GM23338 (cell line): ENCODE measurements at regions not wholly inside any gene's neighbourhood (a gene's known extent, or its start where the extent isn't known, plus 50 kb on each side); places are given as distances from the start of the nearest gene placed in this dataset.

ENCODE experiments used
- ATAC-seq: fragments of 200-7000 bp; cut with Tn5 transposase; 3 replicates; pipeline ENCODE4 v1.9.1; 2020
- DNase-seq: peaks from one replicate; pipeline ENCODE4 v3.0.0-alpha.2; 2015; ENCODE audit warnings: low spot score
- H2AFZ ChIP-seq: fragments of 200-600 bp; sonication (generic); 2 replicates; pipeline ENCODE4 v1.8.0; 2016; ENCODE audit warnings: antibody characterized with exemption, mild to moderate bottlenecking, moderate library complexity
- H3F3A ChIP-seq: fragments of 200-600 bp; sonication (generic); replicated peaks from 2 replicates; pipeline ENCODE4 v1.8.0; 2017; ENCODE audit warnings: antibody characterized with exemption, mixed run types, low read depth
- H3K27ac ChIP-seq: fragments of 200-600 bp; sonication (generic); 2 replicates; pipeline ENCODE4 v1.6.1; 2016; ENCODE audit warnings: low read depth
- H3K27me3 ChIP-seq: fragments of 200-600 bp; sonication (generic); 2 replicates; pipeline ENCODE4 v1.8.0; 2016; ENCODE audit warnings: mild to moderate bottlenecking, mixed run types, moderate library complexity; ENCODE audit not compliant: insufficient read depth
- H3K36me3 ChIP-seq: fragments of 200-600 bp; sonication (generic); 2 replicates; pipeline ENCODE4 v1.8.0; 2016; ENCODE audit warnings: mild to moderate bottlenecking; ENCODE audit not compliant: insufficient read depth
- H3K4me1 ChIP-seq: fragments of 200-600 bp; sonication (generic); 2 replicates; pipeline ENCODE4 v1.8.0; 2016; ENCODE audit warnings: mild to moderate bottlenecking, moderate library complexity; ENCODE audit not compliant: insufficient read depth
- H3K4me2 ChIP-seq: fragments of 200-600 bp; sonication (generic); 2 replicates; pipeline ENCODE4 v1.7.1; 2017; ENCODE audit warnings: mixed run types
- H3K4me3 ChIP-seq: fragments of 200-600 bp; sonication (generic); 2 replicates; pipeline ENCODE4 v1.6.1; 2016; ENCODE audit warnings: mixed run types
- H3K79me2 ChIP-seq: fragments of 200-600 bp; sonication (generic); replicated peaks from 2 replicates; pipeline ENCODE4 v1.8.0; 2017; ENCODE audit warnings: mild to moderate bottlenecking; ENCODE audit not compliant: insufficient read depth
- H3K9me2 ChIP-seq: fragments of 200-600 bp; sonication (generic); 2 replicates; pipeline ENCODE4 v1.8.0; 2017; ENCODE audit not compliant: insufficient read depth
- H4K20me1 ChIP-seq: fragments of 200-600 bp; sonication (generic); replicated peaks from 2 replicates; pipeline ENCODE4 v1.8.0; 2017; ENCODE audit warnings: mild to moderate bottlenecking; ENCODE audit not compliant: insufficient read depth
- H3K27ac Mint-ChIP-seq: 2 replicates; pipeline ENCODE4 v1.8.0; 2020; ENCODE audit warnings: inconsistent platforms, mild to moderate bottlenecking, moderate library complexity, mixed read lengths
- H3K27me3 Mint-ChIP-seq: 3 replicates; pipeline ENCODE4 v1.8.0; 2022; ENCODE audit warnings: low read depth, mild to moderate bottlenecking, moderate library complexity, mixed read lengths, inconsistent platforms; ENCODE audit not compliant: insufficient read depth, poor library complexity
- H3K36me3 Mint-ChIP-seq: 3 replicates; pipeline ENCODE4 v1.8.0; 2021; ENCODE audit warnings: low read depth, mild to moderate bottlenecking, inconsistent platforms, moderate library complexity, mixed read lengths
- H3K4me1 Mint-ChIP-seq: 3 replicates; pipeline ENCODE4 v1.8.0; 2020; ENCODE audit warnings: mild to moderate bottlenecking, inconsistent platforms, mixed read lengths
- H3K4me3 Mint-ChIP-seq: 3 replicates; pipeline ENCODE4 v1.8.0; 2021; ENCODE audit warnings: moderate library complexity, mild to moderate bottlenecking, inconsistent platforms, mixed read lengths
- H3K9me3 Mint-ChIP-seq: 3 replicates; pipeline ENCODE4 v1.8.0; 2020; ENCODE audit warnings: moderate library complexity, mild to moderate bottlenecking, inconsistent platforms, mixed read lengths
- EZH2 ChIP-seq: fragments of 200-600 bp; sonication (generic); IDR thresholded peaks from one replicate; pipeline ENCODE4 v1.8.0; 2017; ENCODE audit warnings: antibody characterized with exemption, mild to moderate bottlenecking, low read depth; ENCODE audit not compliant: unreplicated experiment
- STAT1 ChIP-seq: IDR thresholded peaks from one replicate; pipeline ENCODE4 v1.6.1; 2016; ENCODE audit warnings: antibody characterized with exemption; ENCODE audit not compliant: unreplicated experiment
- ZNF114 ChIP-seq: fragments of 250-450 bp; sonication (Bioruptor Pico); IDR thresholded peaks from 2 replicates; pipeline ENCODE4 v1.5.0; 2020; ENCODE audit warnings: mild to moderate bottlenecking, moderate library complexity
- ZNF331 ChIP-seq: fragments of 250-450 bp; sonication (Bioruptor Pico); IDR thresholded peaks from 2 replicates; pipeline ENCODE4 v1.5.0; 2020; ENCODE audit warnings: low read depth, mild to moderate bottlenecking, moderate library complexity
- TF ChIP-seq, protein P1 (sequence below): fragments of 250-450 bp; sonication (Bioruptor Pico); IDR thresholded peaks from 2 replicates; pipeline ENCODE4 v1.5.0; 2020; ENCODE audit warnings: mild to moderate bottlenecking, moderate library complexity

DNA sequence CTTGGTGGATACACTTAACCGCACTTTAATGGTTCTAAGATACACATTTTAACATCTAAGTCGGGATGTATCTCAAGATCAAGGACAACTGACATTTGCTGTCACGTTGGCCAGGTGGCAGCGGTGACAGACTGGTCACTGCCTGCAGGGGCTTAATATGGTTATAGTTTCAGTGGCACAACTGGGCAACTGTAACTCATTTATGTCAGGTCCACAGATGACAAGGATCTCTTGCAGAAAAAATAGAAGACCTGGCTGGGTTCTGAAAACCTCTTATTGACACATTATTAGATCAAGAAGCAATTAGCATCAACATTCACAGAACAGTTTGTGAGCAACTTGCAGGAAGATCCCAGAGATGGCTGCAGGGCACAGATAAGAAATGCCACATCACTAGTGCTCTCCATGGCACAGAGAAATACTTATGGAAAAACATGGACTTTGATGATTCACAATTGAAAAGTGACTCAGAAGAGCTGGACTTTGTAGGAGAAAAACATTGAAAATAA is 99.6 kb upstream of the SORBS2 start (continued):
- TF ChIP-seq, protein P1, sequence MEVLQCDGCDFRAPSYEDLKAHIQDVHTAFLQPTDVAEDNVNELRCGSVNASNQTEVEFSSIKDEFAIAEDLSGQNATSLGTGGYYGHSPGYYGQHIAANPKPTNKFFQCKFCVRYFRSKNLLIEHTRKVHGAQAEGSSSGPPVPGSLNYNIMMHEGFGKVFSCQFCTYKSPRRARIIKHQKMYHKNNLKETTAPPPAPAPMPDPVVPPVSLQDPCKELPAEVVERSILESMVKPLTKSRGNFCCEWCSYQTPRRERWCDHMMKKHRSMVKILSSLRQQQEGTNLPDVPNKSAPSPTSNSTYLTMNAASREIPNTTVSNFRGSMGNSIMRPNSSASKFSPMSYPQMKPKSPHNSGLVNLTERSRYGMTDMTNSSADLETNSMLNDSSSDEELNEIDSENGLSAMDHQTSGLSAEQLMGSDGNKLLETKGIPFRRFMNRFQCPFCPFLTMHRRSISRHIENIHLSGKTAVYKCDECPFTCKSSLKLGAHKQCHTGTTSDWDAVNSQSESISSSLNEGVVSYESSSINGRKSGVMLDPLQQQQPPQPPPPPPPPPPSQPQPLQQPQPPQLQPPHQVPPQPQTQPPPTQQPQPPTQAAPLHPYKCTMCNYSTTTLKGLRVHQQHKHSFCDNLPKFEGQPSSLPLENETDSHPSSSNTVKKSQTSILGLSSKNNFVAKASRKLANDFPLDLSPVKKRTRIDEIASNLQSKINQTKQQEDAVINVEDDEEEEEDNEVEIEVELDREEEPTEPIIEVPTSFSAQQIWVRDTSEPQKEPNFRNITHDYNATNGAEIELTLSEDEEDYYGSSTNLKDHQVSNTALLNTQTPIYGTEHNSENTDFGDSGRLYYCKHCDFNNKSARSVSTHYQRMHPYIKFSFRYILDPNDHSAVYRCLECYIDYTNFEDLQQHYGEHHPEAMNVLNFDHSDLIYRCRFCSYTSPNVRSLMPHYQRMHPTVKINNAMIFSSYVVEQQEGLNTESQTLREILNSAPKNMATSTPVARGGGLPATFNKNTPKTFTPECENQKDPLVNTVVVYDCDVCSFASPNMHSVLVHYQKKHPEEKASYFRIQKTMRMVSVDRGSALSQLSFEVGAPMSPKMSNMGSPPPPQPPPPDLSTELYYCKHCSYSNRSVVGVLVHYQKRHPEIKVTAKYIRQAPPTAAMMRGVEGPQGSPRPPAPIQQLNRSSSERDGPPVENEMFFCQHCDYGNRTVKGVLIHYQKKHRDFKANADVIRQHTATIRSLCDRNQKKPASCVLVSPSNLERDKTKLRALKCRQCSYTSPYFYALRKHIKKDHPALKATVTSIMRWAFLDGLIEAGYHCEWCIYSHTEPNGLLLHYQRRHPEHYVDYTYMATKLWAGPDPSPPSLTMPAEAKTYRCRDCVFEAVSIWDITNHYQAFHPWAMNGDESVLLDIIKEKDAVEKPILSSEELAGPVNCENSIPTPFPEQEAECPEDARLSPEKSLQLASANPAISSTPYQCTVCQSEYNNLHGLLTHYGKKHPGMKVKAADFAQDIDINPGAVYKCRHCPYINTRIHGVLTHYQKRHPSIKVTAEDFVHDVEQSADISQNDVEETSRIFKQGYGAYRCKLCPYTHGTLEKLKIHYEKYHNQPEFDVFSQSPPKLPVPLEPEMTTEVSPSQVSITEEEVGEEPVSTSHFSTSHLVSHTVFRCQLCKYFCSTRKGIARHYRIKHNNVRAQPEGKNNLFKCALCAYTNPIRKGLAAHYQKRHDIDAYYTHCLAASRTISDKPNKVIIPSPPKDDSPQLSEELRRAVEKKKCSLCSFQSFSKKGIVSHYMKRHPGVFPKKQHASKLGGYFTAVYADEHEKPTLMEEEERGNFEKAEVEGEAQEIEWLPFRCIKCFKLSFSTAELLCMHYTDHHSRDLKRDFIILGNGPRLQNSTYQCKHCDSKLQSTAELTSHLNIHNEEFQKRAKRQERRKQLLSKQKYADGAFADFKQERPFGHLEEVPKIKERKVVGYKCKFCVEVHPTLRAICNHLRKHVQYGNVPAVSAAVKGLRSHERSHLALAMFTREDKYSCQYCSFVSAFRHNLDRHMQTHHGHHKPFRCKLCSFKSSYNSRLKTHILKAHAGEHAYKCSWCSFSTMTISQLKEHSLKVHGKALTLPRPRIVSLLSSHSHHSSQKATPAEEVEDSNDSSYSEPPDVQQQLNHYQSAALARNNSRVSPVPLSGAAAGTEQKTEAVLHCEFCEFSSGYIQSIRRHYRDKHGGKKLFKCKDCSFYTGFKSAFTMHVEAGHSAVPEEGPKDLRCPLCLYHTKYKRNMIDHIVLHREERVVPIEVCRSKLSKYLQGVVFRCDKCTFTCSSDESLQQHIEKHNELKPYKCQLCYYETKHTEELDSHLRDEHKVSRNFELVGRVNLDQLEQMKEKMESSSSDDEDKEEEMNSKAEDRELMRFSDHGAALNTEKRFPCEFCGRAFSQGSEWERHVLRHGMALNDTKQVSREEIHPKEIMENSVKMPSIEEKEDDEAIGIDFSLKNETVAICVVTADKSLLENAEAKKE (CRISPR knock-in tag), result no peak

DNA sequence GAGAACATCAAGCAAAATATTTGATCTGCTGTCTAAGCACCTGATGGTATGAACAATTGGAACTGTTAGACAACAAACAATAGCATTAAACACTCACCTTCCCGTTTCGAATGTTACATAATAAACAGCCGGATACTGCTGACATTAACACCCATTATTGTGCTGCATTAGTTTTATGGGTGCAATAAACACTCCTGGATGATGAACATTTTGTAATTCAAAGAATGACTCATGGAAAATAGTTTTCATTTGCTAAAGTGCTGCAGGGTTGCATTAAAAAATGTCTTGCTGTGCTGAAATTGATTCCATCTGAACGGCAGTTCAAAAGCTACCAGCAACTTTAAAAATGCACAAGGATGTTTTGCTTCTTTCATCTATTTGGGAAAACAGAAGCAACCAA is 100.8 kb upstream of the SORBS2 start:
- Histone ChIP-seq H3K27me3 (no peaks in the 10 kb centered on the region), H3K9me2 (peaks cover 3% of the 10 kb centered on the region; the same call in 1 of the 2 replicates), H4K20me1 (no peaks in the 10 kb centered on the region), H3F3A (no peaks in the 10 kb centered on the region), H3K4me3 (no peak overlapping the region), H3K27ac (no peak overlapping the region), H3K79me2 (no peaks in the 10 kb centered on the region), H3K4me1 (peaks cover 10% of the 10 kb centered on the region), H3K36me3 (no peaks in the 10 kb centered on the region), H3K4me2 (no peak overlapping the region), H2AFZ (no peak overlapping the region)
- H3K4me1 Mint-ChIP-seq, result peaks cover 32% of the 10 kb centered on the region
- TF ChIP-seq EZH2 (no peak), ZNF114 (no peak), ZNF331 (CRISPR knock-in tag) (no peak), STAT1 (no peak)
- DNase-seq (no peak), ATAC-seq (no peak)
- no peaks in the 10 kb centered on the region for H3K27me3 Mint-ChIP-seq
- no peaks in the 10 kb centered on the region; the same call in 2 of the 3 replicates for H3K9me3 Mint-ChIP-seq
- H3K27ac Mint-ChIP-seq, result no peak overlapping the region
- H3K36me3 Mint-ChIP-seq, result no peaks in the 10 kb centered on the region
- no peak overlapping the region for H3K4me3 Mint-ChIP-seq
